ENCODE measurements at regions not wholly inside any gene's neighbourhood (a gene's known extent, or its start where the extent isn't known, plus 50 kb on each side); places are given as distances from the start of the nearest gene placed in this dataset.

DNA sequence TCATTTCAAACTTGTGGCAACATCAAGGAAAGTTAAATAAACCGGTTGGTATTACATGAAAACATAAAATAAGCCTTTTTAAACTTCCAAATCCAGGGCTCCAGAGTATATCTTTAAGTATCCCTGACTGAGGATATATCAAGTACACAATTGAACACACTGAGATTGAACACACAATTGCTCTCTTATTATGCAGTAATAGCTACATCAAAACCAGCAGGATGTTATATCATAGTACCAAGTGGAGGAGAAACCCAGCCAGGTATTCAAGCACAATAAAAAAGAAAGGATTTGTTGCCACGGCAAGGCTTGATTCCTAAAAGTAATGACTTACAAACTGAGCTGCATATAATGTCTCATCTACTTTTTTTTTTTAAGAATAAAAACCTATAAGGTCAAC, 605.8 kb downstream of the SPOCK3 start:
- H3F3A ChIP-seq (ENCODE audit: insufficient read depth) = 0 out of 2 replicates have a peak, but pooled peaks cover 3% of the 10 kb centered on the region

DNA sequence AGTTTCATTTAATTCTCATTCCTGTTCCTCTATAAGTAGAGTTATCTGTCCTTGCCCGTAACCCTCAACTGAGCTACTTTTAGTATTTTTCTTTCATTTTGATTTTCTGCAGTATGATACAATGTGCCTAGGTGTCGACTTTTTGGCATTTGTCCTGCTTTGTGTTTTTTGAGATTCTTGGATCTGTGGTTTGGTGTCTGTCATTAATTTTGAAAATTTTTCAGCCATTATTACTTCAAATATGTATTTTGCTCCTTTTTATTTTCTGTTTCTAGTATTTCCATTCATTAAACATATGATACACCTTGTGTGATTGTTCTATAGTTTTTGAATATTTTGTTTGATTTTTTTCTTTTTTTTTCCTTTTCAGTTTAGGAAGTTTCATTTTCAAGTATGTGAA, 598.9 kb downstream of the SPOCK3 start:
- H2AFZ ChIP-seq (ENCODE audit: low read depth, low read length, severe bottlenecking) = no peak overlapping the region
- H3K36me3 ChIP-seq (ENCODE audit: low read length) = no peaks in the 10 kb centered on the region
- no peaks in the 10 kb centered on the region for H3K27me3 ChIP-seq (ENCODE audit: low read length)
- no peaks in the 10 kb centered on the region for H4K20me1 ChIP-seq (ENCODE audit: low read depth, low read length)
- no peak overlapping the region for H3K4me3 ChIP-seq (ENCODE audit: insufficient read depth, low read length, poor library complexity, severe bottlenecking)
- no peaks in the 10 kb centered on the region for H3K9me2 ChIP-seq (replicated peaks; ENCODE audit: insufficient read depth, low read length)
- TF ChIP-seq, protein P1, sequence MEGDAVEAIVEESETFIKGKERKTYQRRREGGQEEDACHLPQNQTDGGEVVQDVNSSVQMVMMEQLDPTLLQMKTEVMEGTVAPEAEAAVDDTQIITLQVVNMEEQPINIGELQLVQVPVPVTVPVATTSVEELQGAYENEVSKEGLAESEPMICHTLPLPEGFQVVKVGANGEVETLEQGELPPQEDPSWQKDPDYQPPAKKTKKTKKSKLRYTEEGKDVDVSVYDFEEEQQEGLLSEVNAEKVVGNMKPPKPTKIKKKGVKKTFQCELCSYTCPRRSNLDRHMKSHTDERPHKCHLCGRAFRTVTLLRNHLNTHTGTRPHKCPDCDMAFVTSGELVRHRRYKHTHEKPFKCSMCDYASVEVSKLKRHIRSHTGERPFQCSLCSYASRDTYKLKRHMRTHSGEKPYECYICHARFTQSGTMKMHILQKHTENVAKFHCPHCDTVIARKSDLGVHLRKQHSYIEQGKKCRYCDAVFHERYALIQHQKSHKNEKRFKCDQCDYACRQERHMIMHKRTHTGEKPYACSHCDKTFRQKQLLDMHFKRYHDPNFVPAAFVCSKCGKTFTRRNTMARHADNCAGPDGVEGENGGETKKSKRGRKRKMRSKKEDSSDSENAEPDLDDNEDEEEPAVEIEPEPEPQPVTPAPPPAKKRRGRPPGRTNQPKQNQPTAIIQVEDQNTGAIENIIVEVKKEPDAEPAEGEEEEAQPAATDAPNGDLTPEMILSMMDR (IDR thresholded peaks at IDR 0.05; ENCODE audit: insufficient read depth, low read length, poor library complexity, severe bottlenecking) = no peak
- TF ChIP-seq EZH2phosphoT487 (conservative IDR thresholded peaks at IDR 0.05; ENCODE audit: low read length) = no peak
- no peaks in the 10 kb centered on the region for H3F3A ChIP-seq (ENCODE audit: insufficient read depth)
- no peaks in the 10 kb centered on the region for H3K79me2 ChIP-seq (ENCODE audit: insufficient read depth, low read length)
- no peak overlapping the region for H3K9ac ChIP-seq (ENCODE audit: low read length)
- no peak overlapping the region for H3K27ac ChIP-seq (ENCODE audit: low read depth, low read length)
- no peak overlapping the region for H3K4me2 ChIP-seq (ENCODE audit: low read depth, low read length, poor library complexity, severe bottlenecking)
- H3K9me3 ChIP-seq (ENCODE audit: insufficient read depth, low read length) = no peaks in the 10 kb centered on the region

More for the DNA sequence above, 605.8 kb downstream of the SPOCK3 start:
- Histone ChIP-seq H3K9me2 (replicated peaks; ENCODE audit: insufficient read depth, low read length) (no peaks in the 10 kb centered on the region), H3K36me3 (ENCODE audit: low read length) (no peaks in the 10 kb centered on the region), H3K27me3 (ENCODE audit: low read length) (no peaks in the 10 kb centered on the region), H2AFZ (ENCODE audit: low read depth, low read length, severe bottlenecking) (no peak overlapping the region), H3K9ac (ENCODE audit: low read length) (no peak overlapping the region), H3K4me2 (ENCODE audit: low read depth, low read length, poor library complexity, severe bottlenecking) (no peak overlapping the region), H3K4me3 (ENCODE audit: insufficient read depth, low read length, poor library complexity, severe bottlenecking) (no peak overlapping the region), H3K27ac (ENCODE audit: low read depth, low read length) (no peak overlapping the region), H3K9me3 (ENCODE audit: insufficient read depth, low read length) (no peaks in the 10 kb centered on the region), H3K79me2 (ENCODE audit: insufficient read depth, low read length) (no peaks in the 10 kb centered on the region), H4K20me1 (ENCODE audit: low read depth, low read length) (no peaks in the 10 kb centered on the region)
- TF ChIP-seq, protein P1 (IDR thresholded peaks at IDR 0.05; ENCODE audit: insufficient read depth, low read length, poor library complexity, severe bottlenecking) = no peak
- no peak for TF ChIP-seq EZH2phosphoT487 (conservative IDR thresholded peaks at IDR 0.05; ENCODE audit: low read length)

DNA sequence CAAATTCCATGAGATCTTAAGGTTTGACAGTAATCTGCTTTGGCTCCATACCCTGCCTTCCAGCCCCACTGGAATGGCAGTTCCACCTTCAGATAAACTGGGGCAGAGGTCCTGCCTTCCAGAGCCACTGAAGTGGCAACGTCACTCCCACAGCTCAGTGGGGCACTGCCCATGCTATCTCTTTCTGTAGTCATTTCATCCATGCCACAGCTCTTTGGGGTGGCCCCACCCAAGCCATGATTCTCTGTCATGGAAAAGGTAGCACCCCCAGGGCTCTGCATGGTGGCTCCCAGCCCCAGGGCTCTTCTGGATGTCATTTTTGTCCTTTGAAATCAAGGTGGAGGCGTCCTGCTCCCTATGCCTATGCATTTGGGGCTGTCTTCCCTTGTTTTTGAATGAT, 596.5 kb downstream of the SPOCK3 start:
- Histone ChIP-seq H2AFZ (ENCODE audit: low read depth, low read length, severe bottlenecking) (no peak overlapping the region), H3K27me3 (ENCODE audit: low read length) (no peaks in the 10 kb centered on the region), H3K79me2 (ENCODE audit: insufficient read depth, low read length) (no peaks in the 10 kb centered on the region)

More for the DNA sequence above, 596.5 kb downstream of the SPOCK3 start:
- H3K4me2 ChIP-seq (ENCODE audit: low read depth, low read length, poor library complexity, severe bottlenecking) = no peak overlapping the region
- H3K9me3 ChIP-seq (ENCODE audit: insufficient read depth, low read length) = no peaks in the 10 kb centered on the region
- no peak overlapping the region for H3K9ac ChIP-seq (ENCODE audit: low read length)
- no peaks in the 10 kb centered on the region for H3K36me3 ChIP-seq (ENCODE audit: low read length)
- no peaks in the 10 kb centered on the region for H4K20me1 ChIP-seq (ENCODE audit: low read depth, low read length)
- TF ChIP-seq EZH2phosphoT487 (conservative IDR thresholded peaks at IDR 0.05; ENCODE audit: low read length) = no peak
- TF ChIP-seq, protein P1 (IDR thresholded peaks at IDR 0.05; ENCODE audit: insufficient read depth, low read length, poor library complexity, severe bottlenecking) = no peak
- H3K9me2 ChIP-seq (replicated peaks; ENCODE audit: insufficient read depth, low read length) = no peaks in the 10 kb centered on the region
- H3F3A ChIP-seq (ENCODE audit: insufficient read depth) = no peaks in the 10 kb centered on the region
- H3K27ac ChIP-seq (ENCODE audit: low read depth, low read length) = no peak overlapping the region
- H3K4me3 ChIP-seq (ENCODE audit: insufficient read depth, low read length, poor library complexity, severe bottlenecking) = no peak overlapping the region

All from SU-DHL-6 (cell line).